HG03066 (cell line): ENCODE measurements at regions not wholly inside any gene's neighbourhood (a gene's known extent, or its start where the extent isn't known, plus 50 kb on each side); places are given as distances from the start of the nearest gene placed in this dataset.
"Not testable (repeated sequence)": the region's sequence is repeated elsewhere in the genome, so short reads cannot be mapped to it uniquely, and the experiment has no call there.

Source experiments
- ATAC-seq: cut with Tn5 transposase; IDR thresholded peaks from one replicate; pipeline ENCODE4 v1.9.1; 2021; ENCODE audit warnings: low read depth; ENCODE audit not compliant: unreplicated experiment

DNA sequence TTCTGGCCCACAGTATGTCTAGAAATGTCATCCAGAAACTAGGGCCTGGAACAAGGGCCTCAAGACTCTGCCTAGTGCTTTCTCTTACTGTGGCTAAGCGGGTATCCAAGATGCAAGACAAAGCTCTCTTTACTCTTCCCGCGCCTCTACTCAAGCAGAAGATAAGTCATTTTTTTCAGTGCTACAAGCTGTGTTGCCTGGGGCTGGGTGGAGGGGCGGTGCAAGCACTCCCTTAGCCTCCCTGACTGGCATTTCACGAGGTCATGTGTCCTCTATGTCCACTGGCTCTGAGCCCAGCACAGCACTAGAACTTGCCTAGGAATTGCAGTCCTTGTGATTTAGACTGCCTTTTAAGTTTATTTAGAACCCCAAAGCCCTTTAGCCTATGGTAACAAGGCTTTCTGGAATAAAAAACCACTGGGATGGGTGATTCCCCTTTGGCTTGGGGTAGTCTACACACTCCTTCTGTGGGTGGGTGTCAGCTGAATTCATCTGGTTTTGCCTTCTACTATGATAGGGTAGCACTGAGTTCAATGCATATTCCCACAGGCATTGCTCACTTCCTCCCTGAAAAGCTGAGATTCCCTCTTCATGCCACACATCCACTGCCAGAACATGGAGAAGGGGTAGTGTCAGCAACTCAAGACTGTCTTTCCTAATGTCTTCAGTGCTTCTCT, 371.8 kb upstream of the KCND2 start:
- ATAC-seq: no peak

- ATAC-seq: no peak
Observed at GRCh38 chr7:119903085-119903484, 369.9 kb upstream of the KCND2 start.

- no peak for ATAC-seq
Observed at GRCh38 chr7:119905495-119905894, 367.5 kb upstream of the KCND2 start.

DNA sequence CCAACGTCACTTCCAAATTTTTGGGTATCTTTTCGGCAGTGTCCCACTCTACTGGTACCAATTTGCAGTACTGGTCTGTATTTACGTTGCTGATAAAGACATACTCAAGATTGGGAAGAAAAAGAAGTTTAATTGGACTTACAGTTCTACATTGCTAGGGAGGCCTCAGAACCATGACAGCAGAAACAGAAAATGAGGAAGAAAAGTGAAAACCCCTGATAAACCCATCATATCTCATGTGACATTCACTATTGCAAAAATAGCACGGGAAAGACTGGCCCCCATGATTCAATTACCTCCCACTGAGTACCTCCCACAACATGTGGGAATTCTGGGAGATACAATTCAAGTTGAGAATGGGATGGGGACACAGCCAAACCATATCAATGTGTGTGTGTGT, 364.0 kb upstream of the KCND2 start:
- ATAC-seq: no peak

DNA sequence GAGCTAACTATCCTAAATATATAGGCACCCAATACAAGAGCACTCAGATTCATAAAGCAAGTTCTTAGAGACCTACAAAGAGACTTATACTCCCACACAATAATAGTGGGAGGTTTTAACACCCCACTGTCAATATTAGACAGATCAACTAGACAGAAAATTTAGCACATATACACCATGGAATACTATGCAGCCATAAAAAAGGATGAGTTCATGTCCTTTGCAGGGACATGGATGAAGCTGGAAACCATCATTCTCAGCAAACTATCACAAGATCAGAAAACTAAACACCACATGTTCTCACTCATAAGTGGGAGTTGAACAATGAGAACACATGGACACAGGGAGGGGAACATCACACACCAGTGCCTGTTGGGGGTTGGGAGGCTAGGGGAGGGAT, 358.9 kb upstream of the KCND2 start:
- not testable (repeated sequence) for ATAC-seq

GRCh38 chr7:119916501-119916900, 356.5 kb upstream of the KCND2 start:
- no peak for ATAC-seq

- ATAC-seq: no peak
Observed at GRCh38 chr7:119918185-119918584, 354.8 kb upstream of the KCND2 start.

- ATAC-seq: no peak
Observed at GRCh38 chr7:119919986-119920385, 353.0 kb upstream of the KCND2 start.

DNA sequence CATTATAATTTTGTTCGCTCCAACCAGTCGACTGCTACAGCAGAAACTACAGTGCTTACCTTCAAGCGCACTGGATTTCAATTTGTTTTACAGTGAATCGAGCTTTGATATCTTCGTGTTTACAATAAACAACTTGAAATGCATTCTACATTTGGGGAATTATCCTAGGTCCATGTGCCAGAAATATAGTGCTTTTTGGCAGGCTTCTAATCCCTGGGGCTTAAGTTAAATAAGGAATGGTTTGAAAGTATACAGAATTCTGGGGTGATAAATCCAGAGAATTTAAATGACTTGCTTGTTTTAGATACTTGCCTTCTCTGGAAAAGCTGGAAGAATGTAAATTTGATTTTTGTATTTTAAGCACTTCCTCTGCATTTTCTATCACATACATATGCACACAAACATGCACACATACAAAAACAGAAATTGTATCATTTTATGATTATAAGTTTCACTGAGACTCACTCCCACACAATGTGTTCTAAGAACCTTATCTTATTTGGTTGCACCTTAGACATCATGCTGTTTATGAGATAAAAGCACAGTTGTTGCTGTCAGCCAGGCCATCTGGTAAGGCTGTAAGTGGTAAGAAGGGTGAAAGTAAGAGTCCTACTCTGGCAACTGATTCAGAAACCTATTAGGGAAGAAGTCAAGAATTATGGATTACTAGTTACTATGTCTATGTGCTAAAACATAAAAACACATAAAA, 347.2 kb upstream of the KCND2 start:
- no peak for ATAC-seq

- ATAC-seq: no peak
Observed at GRCh38 chr7:119929891-119930290, 343.1 kb upstream of the KCND2 start.

- no peak for ATAC-seq
Observed at GRCh38 chr7:119931230-119931824, 341.6 kb upstream of the KCND2 start.

DNA sequence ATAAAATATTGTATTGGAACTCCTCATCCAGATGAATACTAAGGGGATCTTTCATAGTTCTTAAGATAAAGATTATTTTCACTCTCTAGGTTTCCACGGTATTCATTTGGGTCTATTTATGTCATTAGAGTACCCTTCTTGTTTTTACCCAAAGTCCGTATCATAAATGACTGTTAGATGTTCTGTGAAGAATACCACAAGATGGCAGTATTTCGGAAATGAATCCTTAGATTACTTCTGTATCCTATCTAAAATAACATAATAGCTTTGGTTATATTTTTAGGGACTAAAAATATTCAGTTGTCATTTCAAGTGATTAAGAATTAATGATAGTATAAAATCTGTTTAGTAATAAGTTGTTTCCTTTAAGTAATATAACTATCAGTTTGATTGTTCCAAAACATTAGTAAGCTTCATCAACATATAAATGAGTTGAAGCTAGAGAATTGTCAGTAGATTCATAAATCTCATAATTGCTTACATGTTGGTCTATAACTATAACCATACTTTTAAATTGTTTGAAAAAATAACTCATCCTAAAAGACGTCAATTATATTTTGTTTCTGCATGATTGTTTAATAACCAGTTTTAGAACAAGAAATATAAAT, 337.5 kb upstream of the KCND2 start:
- no peak for ATAC-seq

- no peak for ATAC-seq
Observed at GRCh38 chr7:119936836-119937235, 336.1 kb upstream of the KCND2 start.

DNA sequence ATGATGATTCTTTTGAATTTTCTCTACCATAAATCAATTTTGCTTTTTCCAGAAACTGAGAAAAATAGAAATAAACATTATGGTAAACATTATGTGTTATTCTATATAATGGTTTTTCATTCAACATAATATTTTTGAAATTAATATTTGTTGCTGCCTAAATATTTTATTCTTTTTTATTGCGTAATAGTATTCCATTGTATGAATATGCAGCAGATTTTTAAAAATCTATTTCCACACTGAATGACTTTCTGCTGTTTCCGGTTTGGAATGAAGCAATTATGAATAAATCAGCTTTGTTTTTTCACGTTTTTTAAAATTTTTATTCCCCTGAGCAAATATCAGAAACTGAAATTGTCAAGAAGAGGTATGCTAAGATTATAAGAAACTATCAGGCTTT, 335.2 kb upstream of the KCND2 start:
- ATAC-seq: no peak

DNA sequence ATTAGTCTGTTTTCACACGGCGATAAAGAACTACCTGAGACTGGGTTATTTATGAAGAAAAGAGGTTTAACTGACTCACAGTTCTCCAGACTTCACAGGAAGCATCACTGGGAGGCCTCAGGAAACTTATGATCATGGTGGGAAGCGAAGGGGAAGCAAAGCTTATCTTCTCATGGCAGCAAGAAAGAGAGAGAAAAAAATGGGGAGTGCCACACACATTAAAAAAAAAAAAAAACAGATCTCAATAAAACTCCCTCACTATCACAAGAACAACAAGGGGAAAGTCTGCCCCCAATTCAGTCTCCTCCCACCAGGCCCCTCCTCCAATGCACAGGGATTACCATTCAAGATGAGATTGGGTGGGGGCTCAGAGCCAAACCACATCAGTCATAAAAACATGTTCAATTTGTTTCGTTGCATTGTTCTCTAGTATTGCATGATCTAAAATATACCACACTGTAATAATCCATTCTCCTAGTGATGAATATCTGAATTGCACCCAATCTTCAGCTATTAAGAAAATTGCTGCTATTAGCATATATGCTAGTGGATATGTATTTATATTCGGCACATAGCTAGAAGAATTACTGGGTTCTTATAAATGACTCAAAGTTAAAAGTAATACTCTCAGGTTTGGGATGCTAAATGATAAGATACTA, 328.9 kb upstream of the KCND2 start:
- ATAC-seq: no peak

DNA sequence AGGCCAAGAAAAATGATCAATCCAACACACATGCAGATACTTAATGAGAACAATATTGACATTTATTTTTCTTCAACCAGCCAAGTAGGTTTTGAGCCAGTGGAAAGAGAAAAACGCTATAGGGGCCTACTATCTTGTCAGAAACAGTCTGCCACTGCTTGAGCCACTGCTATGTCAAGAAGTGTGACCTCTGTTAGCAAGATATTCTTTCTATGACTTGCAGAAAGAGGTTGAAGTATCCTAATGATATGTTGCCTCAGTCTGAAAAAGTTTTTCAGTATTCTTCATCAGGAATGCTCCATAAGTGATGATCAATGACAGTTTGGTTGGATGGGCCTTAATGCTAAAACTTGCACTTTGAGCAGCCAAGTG, 328.4 kb upstream of the KCND2 start:
- ATAC-seq: no peak

GRCh38 chr7:119945822-119946221, 327.2 kb upstream of the KCND2 start:
- no peak for ATAC-seq

GRCh38 chr7:119949053-119949452, 323.9 kb upstream of the KCND2 start:
- ATAC-seq: no peak

DNA sequence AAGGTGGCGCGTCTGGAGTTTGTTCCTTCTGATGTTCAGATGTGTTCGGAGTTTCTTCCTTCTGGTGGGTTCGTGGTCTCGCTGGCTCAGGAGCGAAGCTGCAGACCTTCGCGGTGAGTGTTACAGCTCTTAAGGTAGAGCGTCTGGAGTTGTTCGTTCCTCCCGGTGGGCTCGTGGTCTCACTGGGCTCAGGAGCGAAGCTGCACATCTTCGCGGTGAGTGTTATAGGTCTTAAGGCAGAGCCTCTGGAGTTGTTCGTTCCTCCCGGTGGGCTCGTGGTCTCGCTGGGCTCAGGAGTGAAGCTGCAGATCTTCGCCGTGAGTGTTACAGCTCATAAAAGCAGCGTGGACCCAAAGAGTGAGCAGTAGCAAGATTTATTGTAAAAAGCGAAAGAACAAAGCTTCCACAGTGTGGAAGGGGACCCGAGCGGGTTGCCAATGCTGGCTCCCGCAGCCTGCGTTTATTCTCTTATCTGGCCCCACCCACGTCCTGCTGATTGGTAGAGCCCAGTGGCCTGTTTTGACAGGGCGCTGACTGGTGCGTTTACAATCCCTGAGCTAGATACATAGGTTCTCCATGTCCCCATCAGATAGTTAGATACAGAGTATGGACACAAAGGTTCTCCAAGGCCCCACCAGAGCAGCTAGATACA, 322.5 kb upstream of the KCND2 start:
- not testable (repeated sequence) for ATAC-seq

- not testable (repeated sequence) for ATAC-seq
Observed at GRCh38 chr7:119951614-119952013, 321.4 kb upstream of the KCND2 start.

DNA sequence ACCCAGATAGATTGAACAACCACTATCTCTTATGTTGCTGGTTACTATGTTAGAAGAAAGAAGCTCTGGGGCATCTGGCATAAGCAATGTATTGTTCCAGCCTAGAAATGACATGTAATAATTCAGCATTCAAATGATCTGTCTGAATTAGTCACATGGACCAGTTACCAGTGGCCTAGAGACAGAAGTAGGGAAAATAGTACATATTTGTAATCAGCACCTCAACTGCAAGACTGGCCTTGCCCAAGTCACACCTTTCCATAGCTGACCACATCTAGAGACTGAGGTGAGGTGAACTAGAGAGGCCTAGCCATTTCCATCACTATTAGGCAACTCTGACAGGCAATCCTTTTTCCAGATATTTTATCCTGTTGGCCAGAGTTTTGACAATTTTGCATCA, 315.6 kb upstream of the KCND2 start:
- ATAC-seq: no peak
